Liver (tissue), 3 donors: ENCODE measurements at regions not wholly inside any gene's neighbourhood (a gene's known extent, or its start where the extent isn't known, plus 50 kb on each side); places are given as distances from the start of the nearest gene placed in this dataset.

Source experiments
- EGR1 ChIP-seq, 2 donors: IDR thresholded peaks; 2 replicates each; pipeline ENCODE4 v1.6.1; 2016 to 2018; ENCODE audit warnings: antibody characterized with exemption in 2 of 2, low read depth in 2 of 2
- GABPA ChIP-seq, 2 donors: IDR thresholded peaks in 1 of 2; conservative IDR thresholded peaks in 1 of 2; 2 replicates each; pipeline ENCODE4 v1.6.1; 2016; ENCODE audit warnings: antibody characterized with exemption in 2 of 2, mild to moderate bottlenecking in 1 of 2, moderate library complexity in 1 of 2
- HNF4A ChIP-seq, 2 donors: conservative IDR thresholded peaks; 2 replicates each; pipeline ENCODE4 v1.6.1; 2016; ENCODE audit warnings: antibody characterized with exemption in 2 of 2, mild to moderate bottlenecking in 2 of 2
- NR2F2 ChIP-seq: IDR thresholded peaks from 2 replicates; pipeline ENCODE4 v1.6.1; 2016; ENCODE audit warnings: antibody characterized with exemption
- RAD21 ChIP-seq, 2 donors: IDR thresholded peaks; 2 replicates each; pipeline ENCODE4 v1.6.1; 2016; ENCODE audit warnings: antibody characterized with exemption in 2 of 2, mild to moderate bottlenecking in 2 of 2
- RXRA ChIP-seq, 2 donors: IDR thresholded peaks; 2 replicates each; pipeline ENCODE4 v1.6.1; 2017 to 2018; ENCODE audit warnings: antibody characterized with exemption in 2 of 2, mild to moderate bottlenecking in 1 of 2
- SP1 ChIP-seq: IDR thresholded peaks from 2 replicates; pipeline ENCODE4 v1.6.1; 2018; ENCODE audit warnings: antibody characterized with exemption, mild to moderate bottlenecking
- TAF1 ChIP-seq: conservative IDR thresholded peaks from 2 replicates; pipeline ENCODE4 v1.6.1; 2016; ENCODE audit warnings: antibody characterized with exemption, mild to moderate bottlenecking
- YY1 ChIP-seq: IDR thresholded peaks from 2 replicates; pipeline ENCODE4 v1.6.1; 2016; ENCODE audit warnings: antibody characterized with exemption, mild to moderate bottlenecking
- TF ChIP-seq, protein P1 (sequence below): fragments of 150-350 bp; IDR thresholded peaks from 2 replicates; pipeline ENCODE4 v1.5.1; 2017; ENCODE audit warnings: improper control_type of control experiment, low read depth, low read length; ENCODE audit not compliant: missing input control
- TF ChIP-seq, protein P2 (sequence below): IDR thresholded peaks from 2 replicates; pipeline ENCODE4 v1.6.1; 2016; ENCODE audit warnings: antibody characterized with exemption, mild to moderate bottlenecking
- TF ChIP-seq, protein P3 (sequence below): IDR thresholded peaks from 2 replicates; pipeline ENCODE4 v1.6.1; 2016; ENCODE audit warnings: antibody characterized with exemption
- TF ChIP-seq, protein P4 (sequence below): IDR thresholded peaks from 2 replicates; pipeline ENCODE4 v1.6.1; 2016; ENCODE audit warnings: antibody characterized with exemption
- donor health status: healthy.
- donor health status: healthy.

DNA sequence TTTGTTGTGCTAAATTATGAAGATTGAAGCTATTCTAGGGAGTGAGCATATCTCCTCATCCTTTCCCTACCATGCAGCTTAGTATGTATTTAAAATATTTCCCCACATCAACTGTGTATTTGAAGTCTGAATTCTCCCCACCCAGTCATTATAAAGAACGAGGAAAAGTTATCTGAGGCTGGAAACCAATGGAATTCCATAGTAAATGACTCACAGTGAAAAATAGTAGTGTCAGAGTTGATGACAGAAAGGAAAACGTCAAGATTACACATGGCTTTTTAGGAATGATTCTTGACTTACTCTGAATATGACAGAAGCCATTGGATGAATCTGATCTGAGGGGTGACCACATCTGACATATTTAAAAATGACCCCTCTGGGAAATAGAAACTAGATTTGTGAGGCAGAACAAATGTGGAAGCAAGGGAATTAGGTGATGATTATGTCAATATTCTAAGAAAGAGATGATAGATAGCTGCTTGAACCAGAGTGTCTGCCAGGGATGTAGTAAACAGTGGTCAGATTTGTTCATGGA is 1768.9 kb upstream of the CDH9 start:
- TF ChIP-seq, protein P1, sequence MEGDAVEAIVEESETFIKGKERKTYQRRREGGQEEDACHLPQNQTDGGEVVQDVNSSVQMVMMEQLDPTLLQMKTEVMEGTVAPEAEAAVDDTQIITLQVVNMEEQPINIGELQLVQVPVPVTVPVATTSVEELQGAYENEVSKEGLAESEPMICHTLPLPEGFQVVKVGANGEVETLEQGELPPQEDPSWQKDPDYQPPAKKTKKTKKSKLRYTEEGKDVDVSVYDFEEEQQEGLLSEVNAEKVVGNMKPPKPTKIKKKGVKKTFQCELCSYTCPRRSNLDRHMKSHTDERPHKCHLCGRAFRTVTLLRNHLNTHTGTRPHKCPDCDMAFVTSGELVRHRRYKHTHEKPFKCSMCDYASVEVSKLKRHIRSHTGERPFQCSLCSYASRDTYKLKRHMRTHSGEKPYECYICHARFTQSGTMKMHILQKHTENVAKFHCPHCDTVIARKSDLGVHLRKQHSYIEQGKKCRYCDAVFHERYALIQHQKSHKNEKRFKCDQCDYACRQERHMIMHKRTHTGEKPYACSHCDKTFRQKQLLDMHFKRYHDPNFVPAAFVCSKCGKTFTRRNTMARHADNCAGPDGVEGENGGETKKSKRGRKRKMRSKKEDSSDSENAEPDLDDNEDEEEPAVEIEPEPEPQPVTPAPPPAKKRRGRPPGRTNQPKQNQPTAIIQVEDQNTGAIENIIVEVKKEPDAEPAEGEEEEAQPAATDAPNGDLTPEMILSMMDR = no peak
- no peak for TF ChIP-seq TAF1
- TF ChIP-seq SP1 = no peak
- no peak for TF ChIP-seq RAD21 (IDR thresholded peaks at IDR 0.05)
- TF ChIP-seq NR2F2 = no peak
- no peak for TF ChIP-seq YY1
- TF ChIP-seq GABPA (IDR thresholded peaks at IDR 0.05 in 1 of 2, conservative IDR thresholded peaks at IDR 0.05 in 1 of 2) = no peak
- TF ChIP-seq HNF4A (conservative IDR thresholded peaks at IDR 0.05) = no peak
- no peak for TF ChIP-seq RXRA (IDR thresholded peaks at IDR 0.05)
- TF ChIP-seq, protein P2, sequence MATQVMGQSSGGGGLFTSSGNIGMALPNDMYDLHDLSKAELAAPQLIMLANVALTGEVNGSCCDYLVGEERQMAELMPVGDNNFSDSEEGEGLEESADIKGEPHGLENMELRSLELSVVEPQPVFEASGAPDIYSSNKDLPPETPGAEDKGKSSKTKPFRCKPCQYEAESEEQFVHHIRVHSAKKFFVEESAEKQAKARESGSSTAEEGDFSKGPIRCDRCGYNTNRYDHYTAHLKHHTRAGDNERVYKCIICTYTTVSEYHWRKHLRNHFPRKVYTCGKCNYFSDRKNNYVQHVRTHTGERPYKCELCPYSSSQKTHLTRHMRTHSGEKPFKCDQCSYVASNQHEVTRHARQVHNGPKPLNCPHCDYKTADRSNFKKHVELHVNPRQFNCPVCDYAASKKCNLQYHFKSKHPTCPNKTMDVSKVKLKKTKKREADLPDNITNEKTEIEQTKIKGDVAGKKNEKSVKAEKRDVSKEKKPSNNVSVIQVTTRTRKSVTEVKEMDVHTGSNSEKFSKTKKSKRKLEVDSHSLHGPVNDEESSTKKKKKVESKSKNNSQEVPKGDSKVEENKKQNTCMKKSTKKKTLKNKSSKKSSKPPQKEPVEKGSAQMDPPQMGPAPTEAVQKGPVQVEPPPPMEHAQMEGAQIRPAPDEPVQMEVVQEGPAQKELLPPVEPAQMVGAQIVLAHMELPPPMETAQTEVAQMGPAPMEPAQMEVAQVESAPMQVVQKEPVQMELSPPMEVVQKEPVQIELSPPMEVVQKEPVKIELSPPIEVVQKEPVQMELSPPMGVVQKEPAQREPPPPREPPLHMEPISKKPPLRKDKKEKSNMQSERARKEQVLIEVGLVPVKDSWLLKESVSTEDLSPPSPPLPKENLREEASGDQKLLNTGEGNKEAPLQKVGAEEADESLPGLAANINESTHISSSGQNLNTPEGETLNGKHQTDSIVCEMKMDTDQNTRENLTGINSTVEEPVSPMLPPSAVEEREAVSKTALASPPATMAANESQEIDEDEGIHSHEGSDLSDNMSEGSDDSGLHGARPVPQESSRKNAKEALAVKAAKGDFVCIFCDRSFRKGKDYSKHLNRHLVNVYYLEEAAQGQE = no peak
- TF ChIP-seq, protein P3, sequence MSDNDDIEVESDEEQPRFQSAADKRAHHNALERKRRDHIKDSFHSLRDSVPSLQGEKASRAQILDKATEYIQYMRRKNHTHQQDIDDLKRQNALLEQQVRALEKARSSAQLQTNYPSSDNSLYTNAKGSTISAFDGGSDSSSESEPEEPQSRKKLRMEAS = no peak
- no peak for TF ChIP-seq EGR1 (IDR thresholded peaks at IDR 0.05; ENCODE audit: low read depth in 2 of 2)
- TF ChIP-seq, protein P4, sequence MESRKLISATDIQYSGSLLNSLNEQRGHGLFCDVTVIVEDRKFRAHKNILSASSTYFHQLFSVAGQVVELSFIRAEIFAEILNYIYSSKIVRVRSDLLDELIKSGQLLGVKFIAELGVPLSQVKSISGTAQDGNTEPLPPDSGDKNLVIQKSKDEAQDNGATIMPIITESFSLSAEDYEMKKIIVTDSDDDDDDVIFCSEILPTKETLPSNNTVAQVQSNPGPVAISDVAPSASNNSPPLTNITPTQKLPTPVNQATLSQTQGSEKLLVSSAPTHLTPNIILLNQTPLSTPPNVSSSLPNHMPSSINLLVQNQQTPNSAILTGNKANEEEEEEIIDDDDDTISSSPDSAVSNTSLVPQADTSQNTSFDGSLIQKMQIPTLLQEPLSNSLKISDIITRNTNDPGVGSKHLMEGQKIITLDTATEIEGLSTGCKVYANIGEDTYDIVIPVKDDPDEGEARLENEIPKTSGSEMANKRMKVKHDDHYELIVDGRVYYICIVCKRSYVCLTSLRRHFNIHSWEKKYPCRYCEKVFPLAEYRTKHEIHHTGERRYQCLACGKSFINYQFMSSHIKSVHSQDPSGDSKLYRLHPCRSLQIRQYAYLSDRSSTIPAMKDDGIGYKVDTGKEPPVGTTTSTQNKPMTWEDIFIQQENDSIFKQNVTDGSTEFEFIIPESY = no peak
